Activated CD4-positive, alpha-beta memory T cell treated with anti-CD3 and anti-CD28 coated beads for 36 hours (primary cell): ENCODE measurements at regions not wholly inside any gene's neighbourhood (a gene's known extent, or its start where the extent isn't known, plus 50 kb on each side); places are given as distances from the start of the nearest gene placed in this dataset.

Experiments used
- CTCF ChIA-PET: fragments of 350-600 bp; sonication (Branson Sonifier 250); formaldehyde crosslinking; loops from one replicate; lab custom pipeline; 2021; ENCODE audit warnings: antibody characterized with exemption, inconsistent platforms; lab: Charles Lee
- POLR2A ChIA-PET: fragments of 350-600 bp; sonication (Branson Sonifier 250); formaldehyde crosslinking; loops from one replicate; lab custom pipeline; 2021; ENCODE audit warnings: antibody characterized with exemption; lab: Charles Lee
- DNase-seq: peaks from one replicate; pipeline ENCODE4 v3.0.0-alpha.2; 2020
- H3K27ac Mint-ChIP-seq: one replicate; pipeline ENCODE4 v1.8.0; 2021; ENCODE audit warnings: mixed read lengths
- H3K27me3 Mint-ChIP-seq: one replicate; pipeline ENCODE4 v1.8.0; 2021; ENCODE audit warnings: mixed read lengths
- H3K36me3 Mint-ChIP-seq: one replicate; pipeline ENCODE4 v1.8.0; 2021; ENCODE audit warnings: mixed read lengths
- H3K4me1 Mint-ChIP-seq: one replicate; pipeline ENCODE4 v1.8.0; 2021; ENCODE audit warnings: low read depth, mixed read lengths
- H3K4me3 Mint-ChIP-seq: one replicate; pipeline ENCODE4 v1.8.0; 2021; ENCODE audit warnings: mild to moderate bottlenecking, mixed read lengths
- H3K9me3 Mint-ChIP-seq: one replicate; pipeline ENCODE4 v1.8.0; 2021; ENCODE audit warnings: mixed read lengths
- intact Hi-C: fragments of 100-400 bp; cut with micrococcal nuclease; formaldehyde crosslinking; loops from one replicate; pipeline ENCODE4 v1.15.1; 2023

- no peaks in the 10 kb centered on the region for H3K9me3 Mint-ChIP-seq
- no peak for DNase-seq
- H3K4me3 Mint-ChIP-seq = no peak overlapping the region
- no peaks in the 10 kb centered on the region for H3K36me3 Mint-ChIP-seq
- no peak overlapping the region for H3K27ac Mint-ChIP-seq
- H3K4me1 Mint-ChIP-seq = no peaks in the 10 kb centered on the region
- CTCF ChIA-PET = no interaction called here
- no peaks in the 10 kb centered on the region for H3K27me3 Mint-ChIP-seq
- intact Hi-C loops = no loop called here
- POLR2A ChIA-PET = no interaction called here
Measured at GRCh38 chr15:31151301-31152233, 50.0 kb upstream of the TRPM1 start.

DNA sequence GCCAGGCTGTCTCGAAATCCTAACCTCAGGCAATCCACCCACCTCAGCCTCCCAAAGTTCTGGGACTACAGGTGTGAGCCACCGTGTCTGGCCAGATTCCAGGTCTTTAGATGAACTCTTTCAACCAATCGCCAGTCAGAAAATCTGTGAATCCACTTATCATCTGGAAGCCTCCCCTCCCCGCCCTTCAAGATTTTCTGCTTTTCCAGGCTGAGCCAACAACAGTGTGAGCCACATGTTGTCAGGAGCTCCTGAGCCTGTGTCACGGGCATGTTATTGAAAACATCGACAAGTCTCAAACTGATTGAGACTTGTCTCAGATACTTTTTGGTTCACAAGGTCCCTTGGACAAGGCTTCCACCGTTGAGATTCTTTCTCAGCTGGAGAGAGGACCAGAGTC, 52.0 kb upstream of the TRPM1 start:
- no peaks in the 10 kb centered on the region for H3K4me1 Mint-ChIP-seq

GRCh38 chr15:31155151-31155550, 53.6 kb upstream of the TRPM1 start:
- Mint-ChIP-seq H3K9me3 (no peaks in the 10 kb centered on the region), H3K4me3 (no peak overlapping the region), H3K4me1 (no peaks in the 10 kb centered on the region), H3K27ac (no peak overlapping the region), H3K27me3 (no peaks in the 10 kb centered on the region), H3K36me3 (no peaks in the 10 kb centered on the region)
- CTCF ChIA-PET = interaction anchor here (0.6 kb wide), 1 partner anchor 26 kb away, joined by 3 read pairs; no protein-coding TSS in a partner anchor
- POLR2A ChIA-PET = no interaction called here
- DNase-seq = no peak
- intact Hi-C loops = no loop called here

More for the DNA sequence above, 52.0 kb upstream of the TRPM1 start:
- no peaks in the 10 kb centered on the region for H3K9me3 Mint-ChIP-seq
- intact Hi-C loops = no loop called here
- no peaks in the 10 kb centered on the region for H3K36me3 Mint-ChIP-seq
- H3K4me3 Mint-ChIP-seq = no peak overlapping the region
- H3K27me3 Mint-ChIP-seq = no peaks in the 10 kb centered on the region
- H3K27ac Mint-ChIP-seq = no peak overlapping the region
- POLR2A ChIA-PET = no interaction called here
- DNase-seq = no peak
- CTCF ChIA-PET = no interaction called here

GRCh38 chr15:31156226-31156625, 54.7 kb upstream of the TRPM1 start:
- no peaks in the 10 kb centered on the region for H3K27me3 Mint-ChIP-seq
- H3K4me3 Mint-ChIP-seq = no peak overlapping the region
- no peaks in the 10 kb centered on the region for H3K4me1 Mint-ChIP-seq
- intact Hi-C loops = no loop called here
- H3K36me3 Mint-ChIP-seq = no peaks in the 10 kb centered on the region
- no peaks in the 10 kb centered on the region for H3K9me3 Mint-ChIP-seq
- H3K27ac Mint-ChIP-seq = no peak overlapping the region
- DNase-seq = no peak
- POLR2A ChIA-PET = no interaction called here
- CTCF ChIA-PET = interaction anchor here (1.2 kb wide), 1 partner anchor 42 kb away, joined by 3 read pairs; no protein-coding TSS in a partner anchor

DNA sequence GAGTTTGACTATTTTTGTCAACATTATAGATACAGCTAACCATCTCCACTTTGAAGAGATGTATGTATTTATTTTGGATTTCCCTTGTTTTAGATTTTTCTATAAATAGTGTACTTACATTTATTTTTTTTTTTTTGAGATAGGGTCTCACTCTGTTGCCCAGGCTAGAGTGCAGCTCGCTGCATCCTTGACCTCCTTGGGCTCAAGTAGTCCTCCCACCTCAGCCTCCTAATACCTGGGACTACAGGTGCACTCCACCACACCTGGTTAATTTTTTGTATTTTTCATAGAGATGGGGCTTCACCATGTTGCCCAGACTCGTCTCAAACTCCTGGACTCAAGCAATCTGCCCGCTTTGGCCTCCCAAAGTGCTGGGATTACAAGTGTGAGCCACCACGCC, 55.3 kb upstream of the TRPM1 start:
- Mint-ChIP-seq H3K4me3 (no peak overlapping the region), H3K27me3 (no peaks in the 10 kb centered on the region), H3K9me3 (no peaks in the 10 kb centered on the region), H3K4me1 (no peaks in the 10 kb centered on the region), H3K27ac (no peak overlapping the region), H3K36me3 (no peaks in the 10 kb centered on the region)
- ChIA-PET CTCF (interaction anchor here (1.2 kb wide), 1 partner anchor 41 kb away, joined by 3 read pairs; no protein-coding TSS in a partner anchor), POLR2A (no interaction called here)
- intact Hi-C loops = no loop called here
- DNase-seq = no peak

- no peak for DNase-seq
- Mint-ChIP-seq H3K4me1 (no peaks in the 10 kb centered on the region), H3K27ac (no peak overlapping the region), H3K36me3 (no peaks in the 10 kb centered on the region), H3K4me3 (no peak overlapping the region), H3K27me3 (peaks cover 1% of the 10 kb centered on the region), H3K9me3 (no peaks in the 10 kb centered on the region)
- intact Hi-C loops = no loop called here
- POLR2A ChIA-PET = no interaction called here
- CTCF ChIA-PET = no interaction called here
Measured at GRCh38 chr15:31157644-31158069, 56.1 kb upstream of the TRPM1 start.

- ChIA-PET CTCF (no interaction called here), POLR2A (no interaction called here)
- Mint-ChIP-seq H3K27ac (no peak overlapping the region), H3K4me1 (no peaks in the 10 kb centered on the region), H3K27me3 (peaks cover 1% of the 10 kb centered on the region), H3K9me3 (no peaks in the 10 kb centered on the region), H3K4me3 (no peak overlapping the region), H3K36me3 (no peaks in the 10 kb centered on the region)
- intact Hi-C loops = no loop called here
- no peak for DNase-seq
Measured at GRCh38 chr15:31158858-31159569, 57.5 kb upstream of the TRPM1 start.

GRCh38 chr15:31159837-31160236, 58.3 kb upstream of the TRPM1 start:
- Mint-ChIP-seq H3K9me3 (no peaks in the 10 kb centered on the region), H3K27me3 (peaks cover 1% of the 10 kb centered on the region), H3K4me3 (no peak overlapping the region), H3K27ac (no peak overlapping the region), H3K36me3 (no peaks in the 10 kb centered on the region), H3K4me1 (no peaks in the 10 kb centered on the region)
- ChIA-PET POLR2A (no interaction called here), CTCF (no interaction called here)
- DNase-seq = no peak
- intact Hi-C loops = no loop called here

DNA sequence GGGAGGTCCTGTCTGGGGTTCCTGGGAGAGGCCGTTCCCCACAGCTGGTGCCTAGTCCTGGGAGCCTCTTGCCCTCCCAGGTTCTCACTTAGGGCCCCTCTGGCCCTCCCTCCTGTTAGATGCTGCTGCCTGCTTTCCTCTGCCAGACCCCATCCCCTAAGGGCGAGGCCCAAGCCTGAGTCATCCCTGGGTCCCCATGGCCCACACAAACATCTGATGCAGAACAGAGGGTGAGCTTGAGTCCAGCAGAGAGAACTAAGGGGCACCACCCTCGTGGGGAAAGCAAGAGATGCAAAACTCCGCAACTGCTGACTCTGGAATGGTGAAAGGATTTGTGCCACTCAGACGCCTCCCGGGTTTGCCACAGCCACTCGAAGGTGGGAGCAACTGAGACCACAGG, 58.8 kb upstream of the TRPM1 start:
- ChIA-PET CTCF (no interaction called here), POLR2A (no interaction called here)
- peaks cover 1% of the 10 kb centered on the region for H3K27me3 Mint-ChIP-seq
- no peaks in the 10 kb centered on the region for H3K36me3 Mint-ChIP-seq
- no peaks in the 10 kb centered on the region for H3K9me3 Mint-ChIP-seq
- H3K4me3 Mint-ChIP-seq = no peak overlapping the region
- no peak for DNase-seq
- H3K27ac Mint-ChIP-seq = no peak overlapping the region
- intact Hi-C loops = no loop called here
- peaks cover 2% of the 10 kb centered on the region for H3K4me1 Mint-ChIP-seq

DNA sequence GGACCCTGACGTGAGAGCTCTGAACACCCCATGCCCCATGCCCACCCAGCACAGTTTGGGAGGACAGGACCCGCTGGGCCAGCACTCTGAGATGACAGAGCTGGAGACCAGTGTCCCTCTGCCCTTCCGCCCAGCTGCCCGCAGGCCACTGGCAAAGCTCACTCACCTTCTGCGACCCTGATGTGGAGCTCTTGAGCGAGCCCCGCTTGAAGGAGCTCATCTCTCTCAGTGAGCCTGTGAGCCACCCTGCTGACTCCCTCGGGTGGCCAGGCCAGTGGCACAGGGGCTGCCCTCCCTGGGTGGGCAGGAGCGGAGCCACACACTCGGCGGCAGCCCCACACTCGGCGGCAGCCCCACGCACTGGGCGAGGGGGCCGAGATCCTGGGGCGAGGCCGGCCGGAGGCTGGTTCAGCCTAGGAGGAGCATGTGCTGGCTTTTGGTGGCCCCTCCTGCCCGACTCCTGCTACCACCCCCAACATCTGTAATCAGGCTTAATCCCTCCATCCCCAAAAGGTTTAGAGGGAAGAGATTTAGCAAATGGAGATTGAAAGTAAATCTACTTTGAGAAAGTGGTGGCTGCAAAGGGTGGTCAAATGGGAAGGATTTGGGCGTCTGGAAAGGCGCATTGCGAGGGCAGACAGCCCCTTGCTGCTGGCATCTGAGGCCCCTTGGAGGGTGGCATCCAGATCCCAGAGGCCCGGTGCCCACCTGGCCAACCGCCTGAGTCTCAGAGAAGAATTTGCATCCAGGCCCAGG, 59.4 kb upstream of the TRPM1 start:
- H3K9me3 Mint-ChIP-seq = no peaks in the 10 kb centered on the region
- intact Hi-C loops = no loop called here
- ChIA-PET CTCF (no interaction called here), POLR2A (no interaction called here)
- H3K4me1 Mint-ChIP-seq = peaks cover 2% of the 10 kb centered on the region
- H3K27me3 Mint-ChIP-seq = peaks cover 1% of the 10 kb centered on the region
- no peaks in the 10 kb centered on the region for H3K36me3 Mint-ChIP-seq
- DNase-seq = no peak
- no peak overlapping the region for H3K4me3 Mint-ChIP-seq
- no peak overlapping the region for H3K27ac Mint-ChIP-seq

DNA sequence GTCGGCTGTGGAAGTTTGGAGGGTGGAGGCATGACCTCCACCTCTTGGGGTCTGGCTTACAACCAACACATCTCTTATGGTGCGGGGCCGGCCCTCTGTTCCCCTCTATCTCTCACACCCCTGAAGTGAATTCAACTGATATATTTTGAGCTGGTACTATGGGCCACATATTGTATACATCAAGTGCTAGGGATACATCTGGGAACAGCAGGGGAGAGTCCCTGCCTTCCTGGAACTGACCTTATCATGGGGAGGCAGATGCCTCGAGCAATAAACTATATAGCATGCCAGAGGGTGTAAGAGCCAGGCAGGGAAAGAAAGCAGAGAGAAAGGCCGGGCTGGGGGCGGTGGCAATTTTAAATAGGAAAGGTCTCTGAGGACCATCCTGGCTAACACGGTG, 60.4 kb upstream of the TRPM1 start:
- H3K27me3 Mint-ChIP-seq = peaks cover 1% of the 10 kb centered on the region
- intact Hi-C loops = no loop called here
- ChIA-PET CTCF (no interaction called here), POLR2A (no interaction called here)
- H3K4me1 Mint-ChIP-seq = peaks cover 5% of the 10 kb centered on the region
- no peak overlapping the region for H3K4me3 Mint-ChIP-seq
- DNase-seq = no peak
- no peaks in the 10 kb centered on the region for H3K9me3 Mint-ChIP-seq
- H3K36me3 Mint-ChIP-seq = no peaks in the 10 kb centered on the region
- no peak overlapping the region for H3K27ac Mint-ChIP-seq
